Mucosa of gallbladder (tissue), 1 donor: ENCODE measurements at regions not wholly inside any gene's neighbourhood (a gene's known extent, or its start where the extent isn't known, plus 50 kb on each side); places are given as distances from the start of the nearest gene placed in this dataset.
"Not testable (repeated sequence)": the region's sequence is repeated elsewhere in the genome, so short reads cannot be mapped to it uniquely, and the experiment has no call there.

Experiments used
- DNase-seq: peaks from one replicate; pipeline ENCODE4 v3.0.0-alpha.2; 2020; ENCODE audit warnings: low spot score
- donor health status: DM: no; HTN: no; CAD: no.

- no peak for DNase-seq
These were observed 177.6 kb downstream of the AIPL1 start for GRCh38 chr17:6257336-6257735.

DNA sequence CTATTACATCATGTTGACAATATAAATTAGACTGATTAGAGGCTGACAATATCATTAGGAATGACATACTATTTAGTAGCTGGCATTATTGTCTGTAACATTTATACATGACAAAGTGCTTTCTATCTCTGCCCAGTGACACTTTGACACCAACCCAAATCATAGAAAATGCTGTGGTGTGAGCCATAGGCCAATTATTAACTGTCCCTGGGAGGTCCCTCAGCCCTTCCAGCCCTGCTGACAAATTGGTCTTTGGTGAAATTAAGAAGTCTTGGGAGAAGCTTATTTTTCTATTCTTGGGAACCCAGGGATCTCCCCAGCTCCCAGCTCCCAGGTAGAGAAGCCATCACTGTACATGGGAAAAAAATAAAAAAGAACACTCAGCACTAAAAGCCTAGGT, 179.6 kb downstream of the AIPL1 start:
- no peak for DNase-seq

DNA sequence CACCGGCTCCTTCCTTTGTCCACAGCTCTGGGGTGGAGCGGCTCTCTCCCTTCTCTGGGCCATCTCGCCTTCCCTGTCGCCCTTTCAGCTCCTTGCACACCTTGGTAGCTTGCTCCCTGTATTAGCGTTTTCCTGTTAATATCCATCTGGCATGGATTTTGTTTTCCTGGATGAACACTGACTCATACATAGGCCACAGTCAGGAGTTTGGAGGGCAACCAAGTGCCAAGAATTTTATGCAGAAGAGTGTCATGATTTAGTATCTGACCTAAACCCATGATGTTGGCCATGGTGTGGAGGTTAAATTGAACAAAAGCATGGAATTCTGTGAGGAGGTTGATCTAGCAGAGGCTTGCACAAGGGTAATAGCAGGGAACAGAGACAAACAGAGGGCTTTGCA, 180.9 kb downstream of the AIPL1 start:
- DNase-seq: no peak

DNA sequence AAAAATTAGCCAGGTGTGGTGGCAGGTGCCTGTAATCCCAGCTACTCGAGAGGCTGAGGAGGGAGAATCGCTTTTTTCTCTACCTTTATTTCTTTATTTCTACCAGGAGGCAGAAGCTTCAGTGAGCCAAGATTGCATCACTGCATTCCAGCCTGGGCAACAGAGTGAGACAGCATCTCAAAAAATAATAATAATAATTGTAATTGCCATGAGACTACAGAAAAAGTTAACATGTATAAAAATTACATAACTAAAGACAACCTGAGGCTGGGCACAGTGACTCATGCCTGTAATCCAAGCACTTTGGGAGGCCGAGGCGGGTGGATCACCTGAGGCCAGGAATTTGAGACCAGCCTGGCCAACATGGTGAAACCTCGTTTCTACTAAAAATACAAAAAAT, 181.5 kb downstream of the WSCD1 start:
- DNase-seq: not testable (repeated sequence)

GRCh38 chr17:6249732-6250131, 179.6 kb downstream of the WSCD1 start:
- DNase-seq: no peak

DNA sequence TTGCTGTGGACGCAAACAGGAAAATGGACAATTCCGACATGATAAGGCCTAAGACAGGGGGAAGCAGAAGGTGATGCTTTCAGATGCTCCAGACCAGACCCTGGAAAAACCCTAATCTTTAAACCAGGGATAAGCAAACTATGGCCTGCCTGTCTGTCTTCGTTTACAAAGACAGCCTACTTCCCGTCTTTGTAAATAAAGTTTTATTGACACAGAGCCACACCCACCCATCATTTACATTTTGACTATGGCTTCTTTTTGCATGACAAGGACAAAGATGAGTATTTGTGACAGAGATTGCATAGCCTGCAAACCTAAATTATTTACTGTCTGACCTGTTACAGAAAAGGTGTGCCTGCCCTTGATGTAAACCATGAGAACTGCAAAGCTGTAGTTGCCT, 177.9 kb downstream of the WSCD1 start:
- no peak for DNase-seq

- DNase-seq: no peak
These were observed 175.4 kb downstream of the WSCD1 start for GRCh38 chr17:6245301-6246177.

GRCh38 chr17:6244796-6245195, 174.6 kb downstream of the WSCD1 start:
- no peak for DNase-seq

- DNase-seq: no peak
These were observed 174.1 kb downstream of the WSCD1 start for GRCh38 chr17:6244253-6244652.

GRCh38 chr17:6243186-6243585, 173.0 kb downstream of the WSCD1 start:
- DNase-seq: no peak

DNA sequence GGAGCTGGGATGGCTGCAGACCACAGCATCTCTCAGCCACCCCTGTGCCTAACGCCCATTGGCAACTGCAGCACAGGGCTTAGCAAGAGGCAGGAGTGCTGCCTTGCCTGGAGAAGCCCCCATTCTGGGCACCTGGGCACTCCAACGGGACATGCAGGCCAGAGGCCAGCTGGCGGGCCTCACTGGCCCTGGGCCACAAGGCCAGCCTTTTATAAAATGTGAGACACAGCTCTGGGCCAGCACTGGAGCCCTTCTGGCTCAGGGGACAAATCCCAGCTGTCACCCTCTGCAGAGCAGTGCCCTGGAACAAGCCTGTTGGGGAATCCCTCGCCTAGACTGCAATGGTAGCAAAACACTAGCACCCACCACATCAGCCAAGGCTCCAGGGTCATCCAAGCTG, 171.8 kb downstream of the WSCD1 start:
- no peak for DNase-seq

DNA sequence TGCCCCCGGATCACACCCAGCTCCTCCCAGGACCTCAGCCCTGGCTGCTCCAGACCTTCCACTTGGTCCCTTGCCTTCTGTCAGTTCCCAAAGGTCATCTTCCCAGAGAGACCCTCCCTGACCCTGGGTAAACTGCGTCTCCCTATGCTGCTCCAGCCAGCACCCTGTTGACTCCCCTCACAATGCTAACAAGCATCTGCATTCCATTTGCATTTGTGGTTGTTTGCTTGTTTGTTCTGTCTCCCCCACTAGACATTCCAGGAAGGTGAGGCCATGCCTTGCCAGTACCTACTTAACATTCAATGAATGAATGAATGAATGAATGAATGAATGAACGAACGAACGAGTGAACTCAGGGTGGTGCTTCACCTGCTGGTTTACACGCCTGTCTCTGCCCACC, 171.2 kb downstream of the WSCD1 start:
- no peak for DNase-seq

- no peak for DNase-seq
These were observed 170.4 kb downstream of the WSCD1 start for GRCh38 chr17:6240601-6241000.

GRCh38 chr17:6240001-6240400, 169.8 kb downstream of the WSCD1 start:
- no peak for DNase-seq

- DNase-seq: no peak
These were observed 169.1 kb downstream of the WSCD1 start for GRCh38 chr17:6239241-6239798.

DNA sequence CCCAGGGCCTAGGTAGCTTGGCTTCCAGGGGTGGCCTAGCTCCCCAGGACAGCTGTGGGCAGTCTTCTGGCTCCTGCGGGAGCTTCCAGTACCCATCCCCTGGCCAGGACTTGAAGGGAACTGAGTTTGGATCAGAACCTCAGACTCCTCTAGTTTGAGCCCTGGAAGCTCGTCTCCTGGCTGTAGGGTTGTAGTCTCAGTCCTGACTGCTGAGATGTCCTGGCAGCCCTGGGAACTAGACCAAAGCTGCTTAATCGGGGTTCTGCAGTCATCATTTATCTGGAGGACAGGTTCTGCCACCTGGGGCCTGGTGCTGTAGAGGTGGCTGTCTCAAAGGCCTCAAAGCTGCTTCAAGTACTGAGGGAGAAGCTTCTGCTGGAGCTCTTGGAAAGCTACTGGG, 163.7 kb downstream of the WSCD1 start:
- DNase-seq: no peak

GRCh38 chr17:6233339-6233738, 163.2 kb downstream of the WSCD1 start:
- DNase-seq: no peak

DNA sequence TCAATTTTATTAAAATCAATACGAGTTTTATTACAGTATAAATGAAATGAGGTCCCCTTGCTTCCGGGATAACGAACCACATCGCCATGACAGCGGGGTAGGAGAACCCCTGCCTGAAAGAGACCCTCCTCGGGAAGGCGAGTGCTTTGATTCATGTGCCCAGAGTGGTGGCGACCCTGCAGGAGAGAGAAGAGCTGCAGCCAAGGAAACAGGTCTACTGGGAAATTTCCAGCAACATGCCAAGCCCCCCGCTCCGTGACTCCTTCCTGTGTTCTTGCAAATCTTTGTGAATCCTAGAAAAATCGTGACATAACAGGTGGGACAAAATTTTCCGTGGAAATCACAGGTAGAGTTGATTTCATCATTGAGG, 162.5 kb downstream of the WSCD1 start:
- DNase-seq: no peak

DNA sequence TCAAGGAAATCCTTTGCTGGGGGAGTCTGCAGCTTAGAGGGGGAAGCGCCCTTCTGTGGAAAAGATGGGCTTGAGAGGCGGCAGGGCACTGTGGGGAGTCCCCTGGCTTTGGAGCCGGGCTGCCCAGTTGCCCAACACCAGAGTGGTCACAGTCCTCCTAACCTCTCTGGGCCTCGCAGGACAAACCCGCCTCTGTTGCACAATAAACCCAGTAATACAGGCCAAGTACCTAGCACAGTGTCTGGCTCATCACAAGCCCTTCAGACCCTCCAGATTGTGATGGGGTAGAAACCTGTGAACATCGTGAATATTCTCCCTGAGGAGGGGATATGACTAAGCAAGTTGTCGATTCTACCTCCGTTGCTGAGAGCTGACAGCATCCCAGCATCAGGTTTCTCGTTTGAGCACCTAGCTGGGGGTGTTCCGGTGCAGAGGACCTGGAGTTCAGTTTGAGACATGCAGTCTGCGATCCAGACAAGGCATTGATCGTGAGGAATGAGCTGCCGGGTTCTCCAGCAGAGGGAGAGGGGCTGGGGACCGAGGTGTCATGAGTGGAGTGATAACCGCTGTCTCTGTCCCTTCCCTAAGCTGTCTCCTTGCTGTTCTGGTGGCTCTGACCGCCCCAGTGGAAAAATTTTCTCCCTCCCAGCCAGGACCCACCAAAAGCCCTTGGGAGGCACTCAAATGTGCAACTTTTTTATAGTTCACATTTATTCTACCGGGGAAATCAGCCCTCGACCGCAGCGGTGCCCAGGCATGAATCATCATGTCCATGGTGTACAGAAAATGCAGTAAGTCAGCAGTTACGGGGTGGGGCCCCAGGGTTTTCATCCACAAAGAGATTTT, 161.9 kb downstream of the WSCD1 start:
- no peak for DNase-seq

- no peak for DNase-seq
These were observed 161.3 kb downstream of the WSCD1 start for GRCh38 chr17:6231465-6231864.

DNA sequence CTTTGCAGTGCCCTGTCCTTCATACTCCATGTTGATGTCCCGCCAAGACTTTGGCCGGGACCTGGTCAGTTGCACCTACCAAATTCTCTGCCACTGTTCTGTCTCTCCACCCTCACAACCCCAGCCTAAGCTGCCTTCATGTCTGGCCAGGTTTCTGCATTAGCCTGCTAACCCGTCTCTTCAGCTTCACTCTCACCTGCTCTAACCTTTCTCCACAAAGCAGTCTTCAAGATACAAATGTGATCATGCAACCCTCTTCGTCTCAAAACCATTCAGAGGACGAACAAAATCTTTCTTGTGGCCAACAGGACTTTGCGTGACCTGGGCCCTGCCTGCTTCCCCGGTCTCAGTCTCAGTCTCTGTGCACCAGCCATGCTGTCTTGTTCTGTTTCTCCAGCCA, 148.2 kb downstream of the WSCD1 start:
- DNase-seq: no peak

DNA sequence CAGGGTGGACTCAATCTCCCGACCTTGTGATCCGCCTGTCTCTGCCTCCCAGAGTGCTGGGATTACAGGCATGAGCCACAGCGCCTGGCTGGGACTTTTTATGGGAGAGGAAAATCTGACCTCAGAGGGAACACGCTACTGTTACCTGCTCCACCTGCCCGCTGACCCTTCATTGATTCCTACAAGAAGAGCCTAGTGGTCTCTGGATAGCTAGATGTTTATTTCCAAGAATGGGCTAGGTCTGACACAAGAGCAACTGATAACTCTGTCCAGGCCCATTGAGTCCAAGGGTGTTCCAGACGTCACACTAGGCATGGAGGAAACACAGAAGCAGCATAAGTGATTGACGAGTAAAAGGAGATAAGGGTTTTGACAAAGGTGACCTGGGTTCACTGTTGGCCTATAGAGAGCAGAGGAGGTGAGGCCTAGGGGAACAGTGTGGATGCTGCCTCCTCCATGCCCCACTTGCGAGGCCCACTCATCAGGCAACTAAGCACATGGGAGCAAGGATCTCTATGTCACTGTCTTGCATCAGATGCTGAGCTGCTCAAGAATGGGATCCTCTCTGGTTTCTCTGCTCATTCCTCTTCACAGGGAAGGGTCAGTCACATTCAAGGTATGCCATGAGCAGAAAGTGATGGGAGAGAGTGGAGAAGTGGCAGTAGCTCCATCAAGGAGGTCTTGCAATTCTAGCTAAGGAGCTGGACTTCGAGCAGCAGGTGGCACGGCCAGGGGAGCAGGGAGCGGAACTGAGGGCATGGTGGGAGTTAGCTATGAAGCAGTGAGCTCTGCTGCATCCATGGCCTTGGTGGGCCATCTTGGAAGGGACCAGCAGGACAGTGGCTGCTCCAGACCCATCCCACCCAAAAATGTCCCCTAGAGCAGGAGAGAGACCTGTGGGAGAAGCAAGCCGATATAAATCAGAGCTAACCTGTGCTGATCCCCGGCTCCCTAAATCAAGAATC, 145.2 kb downstream of the WSCD1 start:
- DNase-seq: no peak
